OCI-LY7 (cell line): ENCODE measurements at regions not wholly inside any gene's neighbourhood (a gene's known extent, or its start where the extent isn't known, plus 50 kb on each side); places are given as distances from the start of the nearest gene placed in this dataset.

Experiments used
- BruUV-seq: library from RNA; stranded (reverse); fragments of 400-500 nt; replicated peaks from 2 replicates; lab custom pipeline; 2021; lab: Mats Ljungman, UMichigan
- CTCF ChIA-PET: fragments of 300-600 bp; sonication (Branson Sonifier 250); formaldehyde crosslinking; loops from one replicate; lab custom pipeline; 2022; ENCODE audit warnings: antibody characterized with exemption; ENCODE audit not compliant: unreplicated experiment; lab: Charles Lee
- POLR2A ChIA-PET: fragments of 300-600 bp; sonication (Branson Sonifier 250); formaldehyde crosslinking; loops from one replicate; lab custom pipeline; 2022; ENCODE audit warnings: antibody characterized with exemption; lab: Charles Lee
- DNase-seq: peaks from one replicate; pipeline ENCODE4 v3.0.0-alpha.2; 2015; ENCODE audit warnings: low spot score
- H2AFZ ChIP-seq: fragments of 200-600 bp; sonication (generic), shearing (Covaris generic); 2 replicates; pipeline ENCODE4 v1.6.1; 2014; ENCODE audit warnings: mild to moderate bottlenecking, antibody characterized with exemption, low read length, moderate library complexity
- H3K27ac ChIP-seq: fragments of 200-600 bp; sonication (generic); 2 replicates; pipeline ENCODE4 v1.5.1; 2014; ENCODE audit warnings: mixed run types, low read depth, mild to moderate bottlenecking, moderate library complexity, low read length, inconsistent platforms; ENCODE audit not compliant: poor library complexity, severe bottlenecking
- H3K36me3 ChIP-seq: fragments of 200-600 bp; sonication (generic); 2 replicates; pipeline ENCODE4 v1.6.1; 2014; ENCODE audit warnings: mild to moderate bottlenecking, antibody characterized with exemption, low read length, moderate library complexity, mixed read lengths; ENCODE audit not compliant: insufficient read depth
- H3K4me1 ChIP-seq: fragments of 200-600 bp; sonication (generic); 2 replicates; pipeline ENCODE4 v1.5.1; 2014; ENCODE audit warnings: mild to moderate bottlenecking, low read length; ENCODE audit not compliant: insufficient read depth, poor library complexity, severe bottlenecking
- H3K4me2 ChIP-seq: fragments of 200-600 bp; sonication (generic); 2 replicates; pipeline ENCODE4 v1.6.1; 2014; ENCODE audit warnings: mild to moderate bottlenecking, low read length
- H3K4me3 ChIP-seq: fragments of 200-600 bp; sonication (generic); 2 replicates; pipeline ENCODE4 v1.5.1; 2014; ENCODE audit warnings: mild to moderate bottlenecking, low read depth, low read length; ENCODE audit not compliant: poor library complexity, severe bottlenecking
- H3K79me2 ChIP-seq: fragments of 200-600 bp; sonication (generic); 2 replicates; pipeline ENCODE4 v1.6.1; 2016; ENCODE audit warnings: low read depth, mild to moderate bottlenecking, low read length, moderate library complexity, mixed read lengths; ENCODE audit not compliant: insufficient read depth
- H3K9me2 ChIP-seq: fragments of 200-600 bp; sonication (generic); 2 replicates; pipeline ENCODE4 v1.6.1; 2016; ENCODE audit warnings: mild to moderate bottlenecking, low read length, mixed read lengths; ENCODE audit not compliant: insufficient read depth
- H3K9me3 ChIP-seq: fragments of 200-600 bp; sonication (generic); 2 replicates; pipeline ENCODE4 v1.6.1; 2014; ENCODE audit warnings: mild to moderate bottlenecking, mixed run types, low read length, mixed read lengths
- H4K20me1 ChIP-seq: fragments of 200-600 bp; sonication (generic); 2 replicates; pipeline ENCODE4 v1.6.1; 2014; ENCODE audit warnings: mild to moderate bottlenecking, antibody characterized with exemption, low read length, moderate library complexity, mixed read lengths; ENCODE audit not compliant: insufficient read depth
- CTCF ChIP-seq: fragments of 200-600 bp; sonication (generic); conservative IDR thresholded peaks from 2 replicates; pipeline ENCODE4 v1.5.1; 2014; ENCODE audit warnings: mild to moderate bottlenecking, antibody characterized with exemption, low read length, moderate library complexity, mixed read lengths
- EZH2phosphoT487 ChIP-seq: fragments of 200-600 bp; sonication (generic); IDR thresholded peaks from 2 replicates; pipeline ENCODE4 v1.6.1; 2018; ENCODE audit warnings: low read depth, borderline replicate concordance, mild to moderate bottlenecking, mixed run types, antibody characterized with exemption, low read length, moderate library complexity, mixed read lengths
- intact Hi-C: fragments of 100-400 bp; cut with micrococcal nuclease; formaldehyde crosslinking; loops from one replicate; pipeline ENCODE4 v1.10.0; 2022; ENCODE audit not compliant: unreplicated experiment

- H2AFZ ChIP-seq = no peak overlapping the region
- no peak overlapping the region for H3K4me3 ChIP-seq
- DNase-seq = no peak
- intact Hi-C loops = no loop called here
- H3K9me3 ChIP-seq = no peaks in the 10 kb centered on the region
- H3K27ac ChIP-seq = no peak overlapping the region
- no peak for TF ChIP-seq EZH2phosphoT487
- TF ChIP-seq CTCF = no peak
- H3K36me3 ChIP-seq = no peaks in the 10 kb centered on the region
- no TSS peak for BruUV-seq
- H3K4me2 ChIP-seq = no peak overlapping the region
- CTCF ChIA-PET = no interaction called here
- no peaks in the 10 kb centered on the region for H3K9me2 ChIP-seq
- H3K79me2 ChIP-seq = no peaks in the 10 kb centered on the region
- H4K20me1 ChIP-seq = no peaks in the 10 kb centered on the region
- no peaks in the 10 kb centered on the region for H3K4me1 ChIP-seq
- POLR2A ChIA-PET = no interaction called here
Measured at GRCh38 chr13:65028101-65028500, 2202.0 kb downstream of the PCDH9 start.

GRCh38 chr13:65026505-65026904 is 2203.6 kb downstream of the PCDH9 start:
- no peaks in the 10 kb centered on the region for H4K20me1 ChIP-seq
- no peak overlapping the region for H3K27ac ChIP-seq
- H3K9me2 ChIP-seq = no peaks in the 10 kb centered on the region
- no peak overlapping the region for H3K4me3 ChIP-seq
- TF ChIP-seq EZH2phosphoT487 (no peak), CTCF (no peak)
- H3K36me3 ChIP-seq = no peaks in the 10 kb centered on the region
- no peaks in the 10 kb centered on the region for H3K79me2 ChIP-seq
- no peaks in the 10 kb centered on the region for H3K9me3 ChIP-seq
- no TSS peak for BruUV-seq
- intact Hi-C loops = no loop called here
- no peak overlapping the region for H3K4me2 ChIP-seq
- no peak for DNase-seq
- POLR2A ChIA-PET = no interaction called here
- no peaks in the 10 kb centered on the region for H3K4me1 ChIP-seq
- CTCF ChIA-PET = no interaction called here
- H2AFZ ChIP-seq = no peak overlapping the region

- Histone ChIP-seq H3K27ac (no peak overlapping the region), H4K20me1 (no peaks in the 10 kb centered on the region), H3K4me2 (no peak overlapping the region), H3K4me3 (no peak overlapping the region), H2AFZ (no peak overlapping the region), H3K9me2 (no peaks in the 10 kb centered on the region), H3K9me3 (no peaks in the 10 kb centered on the region), H3K36me3 (no peaks in the 10 kb centered on the region), H3K79me2 (no peaks in the 10 kb centered on the region), H3K4me1 (no peaks in the 10 kb centered on the region)
- intact Hi-C loops = no loop called here
- ChIA-PET POLR2A (no interaction called here), CTCF (no interaction called here)
- TF ChIP-seq CTCF (no peak), EZH2phosphoT487 (no peak)
- no TSS peak for BruUV-seq
- no peak for DNase-seq
Measured at GRCh38 chr13:65011378-65011777, 2218.8 kb downstream of the PCDH9 start.
